ENCODE measurements at regions not wholly inside any gene's neighbourhood (a gene's known extent, or its start where the extent isn't known, plus 50 kb on each side); places are given as distances from the start of the nearest gene placed in this dataset.

- Histone ChIP-seq H3K4me3 (replicated peaks in 1 of 3) (no peak overlapping the region), H3K36me3 (no peaks in the 10 kb centered on the region), H3K27ac (no peak overlapping the region), H3K4me1 (no peaks in the 10 kb centered on the region), H3K9me3 (no peaks in the 10 kb centered on the region), H3K27me3 (no peaks in the 10 kb centered on the region)
- intact Hi-C loops (cut with DNase I), result no loop called here
- TF ChIP-seq, protein P1, sequence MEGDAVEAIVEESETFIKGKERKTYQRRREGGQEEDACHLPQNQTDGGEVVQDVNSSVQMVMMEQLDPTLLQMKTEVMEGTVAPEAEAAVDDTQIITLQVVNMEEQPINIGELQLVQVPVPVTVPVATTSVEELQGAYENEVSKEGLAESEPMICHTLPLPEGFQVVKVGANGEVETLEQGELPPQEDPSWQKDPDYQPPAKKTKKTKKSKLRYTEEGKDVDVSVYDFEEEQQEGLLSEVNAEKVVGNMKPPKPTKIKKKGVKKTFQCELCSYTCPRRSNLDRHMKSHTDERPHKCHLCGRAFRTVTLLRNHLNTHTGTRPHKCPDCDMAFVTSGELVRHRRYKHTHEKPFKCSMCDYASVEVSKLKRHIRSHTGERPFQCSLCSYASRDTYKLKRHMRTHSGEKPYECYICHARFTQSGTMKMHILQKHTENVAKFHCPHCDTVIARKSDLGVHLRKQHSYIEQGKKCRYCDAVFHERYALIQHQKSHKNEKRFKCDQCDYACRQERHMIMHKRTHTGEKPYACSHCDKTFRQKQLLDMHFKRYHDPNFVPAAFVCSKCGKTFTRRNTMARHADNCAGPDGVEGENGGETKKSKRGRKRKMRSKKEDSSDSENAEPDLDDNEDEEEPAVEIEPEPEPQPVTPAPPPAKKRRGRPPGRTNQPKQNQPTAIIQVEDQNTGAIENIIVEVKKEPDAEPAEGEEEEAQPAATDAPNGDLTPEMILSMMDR (IDR thresholded peaks at IDR 0.05), result no peak
- TF ChIP-seq POLR2A (IDR thresholded peaks at IDR 0.05), result no peak
- WGBS, 2 donors, result 63 to 64% methylated on average over 5 of the region's 5 CpGs
- no peak for DNase-seq
These were observed 386.5 kb upstream of the SLC39A10 start for GRCh38 chr2:195270466-195271039.

- H3K36me3 ChIP-seq, result no peaks in the 10 kb centered on the region
- no peak overlapping the region for H3K27ac ChIP-seq
- no peaks in the 10 kb centered on the region for H3K9me3 ChIP-seq
- no peak for DNase-seq
- H3K4me3 ChIP-seq (replicated peaks in 1 of 3), result no peak overlapping the region
- 82 to 94% methylated on average over 3 to 6 of the region's 6 CpGs for WGBS, 2 donors
- TF ChIP-seq, protein P1 (IDR thresholded peaks at IDR 0.05), result no peak
- TF ChIP-seq POLR2A (IDR thresholded peaks at IDR 0.05), result no peak
- no peaks in the 10 kb centered on the region for H3K27me3 ChIP-seq
- no peaks in the 10 kb centered on the region for H3K4me1 ChIP-seq
- intact Hi-C loops (cut with DNase I), result no loop called here
These were observed 387.8 kb upstream of the SLC39A10 start for GRCh38 chr2:195269220-195269619.

DNA sequence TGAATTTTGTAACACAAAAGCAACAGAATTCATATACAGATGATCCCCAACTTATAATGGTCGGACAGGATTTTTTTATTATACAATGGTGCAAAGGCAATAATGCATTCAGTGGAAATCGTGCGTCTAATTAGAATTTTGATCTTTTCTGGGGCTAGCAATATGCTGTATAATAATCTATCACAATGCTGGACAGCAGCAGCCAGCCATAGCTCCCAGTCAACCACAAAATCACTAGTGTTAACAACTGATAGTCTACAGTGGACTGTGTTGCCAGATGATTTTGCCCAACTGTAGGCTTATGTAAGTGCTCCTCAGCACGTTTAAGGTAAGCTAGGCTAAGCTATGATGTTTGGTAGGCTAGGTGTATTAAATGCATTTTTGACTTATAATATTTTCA, 399.0 kb upstream of the SLC39A10 start:
- Histone ChIP-seq H3K4me3 (replicated peaks in 1 of 3) (no peak overlapping the region), H3K36me3 (no peaks in the 10 kb centered on the region), H3K9me3 (no peaks in the 10 kb centered on the region), H3K27me3 (no peaks in the 10 kb centered on the region), H3K27ac (no peak overlapping the region), H3K4me1 (no peaks in the 10 kb centered on the region)
- 83 to 93% methylated on average over 4 of the region's 4 CpGs for WGBS, 2 donors
- DNase-seq, result no peak
- TF ChIP-seq POLR2A (IDR thresholded peaks at IDR 0.05), result no peak
- TF ChIP-seq, protein P1 (IDR thresholded peaks at IDR 0.05), result no peak
- intact Hi-C loops (cut with DNase I), result no loop called here

GRCh38 chr2:195252018-195252417, 405.0 kb upstream of the SLC39A10 start:
- no peak for DNase-seq
- intact Hi-C loops (cut with DNase I), result no loop called here
- H3K4me3 ChIP-seq (replicated peaks in 1 of 3), result no peak overlapping the region
- H3K36me3 ChIP-seq, result no peaks in the 10 kb centered on the region
- H3K9me3 ChIP-seq, result no peaks in the 10 kb centered on the region
- no peak overlapping the region for H3K27ac ChIP-seq
- WGBS, 2 donors, result 68 to 87% methylated on average over 3 of the region's 3 CpGs
- TF ChIP-seq, protein P1 (IDR thresholded peaks at IDR 0.05), result no peak
- TF ChIP-seq POLR2A (IDR thresholded peaks at IDR 0.05), result no peak
- H3K27me3 ChIP-seq, result no peaks in the 10 kb centered on the region
- no peaks in the 10 kb centered on the region for H3K4me1 ChIP-seq

- Histone ChIP-seq H3K27me3 (no peaks in the 10 kb centered on the region), H3K9me3 (no peaks in the 10 kb centered on the region), H3K4me3 (replicated peaks in 1 of 3) (no peak overlapping the region), H3K36me3 (no peaks in the 10 kb centered on the region), H3K4me1 (no peaks in the 10 kb centered on the region), H3K27ac (no peak overlapping the region)
- intact Hi-C loops (cut with DNase I), result no loop called here
- no peak for DNase-seq
- TF ChIP-seq, protein P1 (IDR thresholded peaks at IDR 0.05), result no peak
- no peak for TF ChIP-seq POLR2A (IDR thresholded peaks at IDR 0.05)
These were observed 405.8 kb upstream of the SLC39A10 start for GRCh38 chr2:195251214-195251613.
